ENCODE measurements at regions not wholly inside any gene's neighbourhood (a gene's known extent, or its start where the extent isn't known, plus 50 kb on each side); places are given as distances from the start of the nearest gene placed in this dataset.

- BruUV-seq (replicated peaks): no TSS peak
- POLR2A ChIA-PET: no interaction called here
- H3K4me3 ChIP-seq: no peak overlapping the region
- TF ChIP-seq ZNF316 (IDR thresholded peaks at IDR 0.05) (peak; percentile 56; the same call in 1 of the 2 replicates), ZKSCAN3 (CRISPR knock-in tag; IDR thresholded peaks at IDR 0.05) (no peak)
- no peak overlapping the region for H3K9ac ChIP-seq (ENCODE audit: insufficient read depth in 1 of 2, low read depth in 2 of 2, low read length in 2 of 2)
- no peak overlapping the region for H2AFZ ChIP-seq (ENCODE audit: low read depth, low read length)
- H3K27ac ChIP-seq (ENCODE audit: extremely low read depth, low read depth, low read length): no peak overlapping the region
- no peaks in the 10 kb centered on the region for H3K36me3 ChIP-seq (ENCODE audit: control insufficient read depth, insufficient read depth, low read length)
- DNase-seq (ENCODE audit: extremely low read depth in 1 of 4, low spot score in 3 of 4): no peak
- ATAC-seq: no peak
- H3K9me3 ChIP-seq (replicated peaks; ENCODE audit: control insufficient read depth, insufficient read depth, low read depth, low read length): no peaks in the 10 kb centered on the region
- H3K4me2 ChIP-seq (ENCODE audit: insufficient read depth, low read length): no peak overlapping the region
- in situ Hi-C loops (cut with MboI) (no loop called here), intact Hi-C loops (cut with micrococcal nuclease) (no loop called here)
- no peaks in the 10 kb centered on the region for H3K4me1 ChIP-seq (replicated peaks in 1 of 2; ENCODE audit: control insufficient read depth in 2 of 2, insufficient read depth in 2 of 2, low read length in 2 of 2)
- CTCF ChIA-PET (ENCODE audit: low intra/inter-chr PET ratio): no interaction called here
- no peaks in the 10 kb centered on the region for H4K20me1 ChIP-seq (replicated peaks; ENCODE audit: control insufficient read depth, insufficient read depth, low read length)
- WGBS (ENCODE audit: insufficient coverage, low coverage, missing lambda C conversion rate): 0% methylated on average over 2 of the region's 2 CpGs
- H3K27me3 ChIP-seq (ENCODE audit: control insufficient read depth in 2 of 2, insufficient read depth in 2 of 2, low read length in 2 of 2): no peaks in the 10 kb centered on the region
- no peaks in the 10 kb centered on the region for H3K9me1 ChIP-seq (ENCODE audit: control insufficient read depth, insufficient read depth, low read length)
- no peak for FAIRE-seq
- H3K79me2 ChIP-seq (ENCODE audit: control insufficient read depth, insufficient read depth, low read length): no peaks in the 10 kb centered on the region
Observed at GRCh38 chr3:117699058-117699457, 989.5 kb downstream of the TUSC7 start.

- BruUV-seq (replicated peaks): no TSS peak
- H3K27me3 ChIP-seq (ENCODE audit: control insufficient read depth in 2 of 2, insufficient read depth in 2 of 2, low read length in 2 of 2): no peaks in the 10 kb centered on the region
- TF ChIP-seq FOS (IDR thresholded peaks at IDR 0.05; ENCODE audit: extremely low read depth, insufficient read length) (no peak), POLR2A (conservative IDR thresholded peaks at IDR 0.05) (no peak), TAF15 (IDR thresholded peaks at IDR 0.05; ENCODE audit: low read depth, low read length) (no peak), FOXJ3 (CRISPR knock-in tag; IDR thresholded peaks at IDR 0.05) (no peak), ZNF133 (CRISPR knock-in tag; IDR thresholded peaks at IDR 0.05) (no peak), RBFOX2 (IDR thresholded peaks at IDR 0.05; ENCODE audit: low read depth, low read length) (no peak), CAMTA2 (CRISPR knock-in tag; conservative IDR thresholded peaks at IDR 0.05) (no peak), NCOA1 (IDR thresholded peaks at IDR 0.05; ENCODE audit: low read depth) (no peak), SMARCE1 (IDR thresholded peaks at IDR 0.05) (no peak), ZNF436 (CRISPR knock-in tag; IDR thresholded peaks at IDR 0.05) (no peak), ZNF280B (CRISPR knock-in tag; IDR thresholded peaks at IDR 0.05) (no peak), ZNF431 (CRISPR knock-in tag; IDR thresholded peaks at IDR 0.05) (no peak), ZSCAN32 (CRISPR knock-in tag; IDR thresholded peaks at IDR 0.05) (no peak), BRF1 (IDR thresholded peaks at IDR 0.05; ENCODE audit: borderline replicate concordance, extremely low read depth, insufficient read length) (no peak), STAG1 (CRISPR knock-in tag; IDR thresholded peaks at IDR 0.05; ENCODE audit: borderline replicate concordance) (no peak), ZNF124 (CRISPR knock-in tag; IDR thresholded peaks at IDR 0.05) (no peak)
- POLR2A ChIA-PET: interaction anchor here (1.0 kb wide), 1 partner anchor 26 kb away, joined by 3 read pairs; no protein-coding TSS in a partner anchor
- H3K9me3 ChIP-seq (replicated peaks; ENCODE audit: control insufficient read depth, insufficient read depth, low read depth, low read length): no peaks in the 10 kb centered on the region
- no peak overlapping the region for H3K27ac ChIP-seq (ENCODE audit: extremely low read depth, low read depth, low read length)
- WGBS (ENCODE audit: insufficient coverage, low coverage, missing lambda C conversion rate): 0% methylated on average over 6 of the region's 6 CpGs
- in situ Hi-C loops (cut with MboI): no loop called here
- ATAC-seq (no peak), FAIRE-seq (no peak), DNase-seq (ENCODE audit: extremely low read depth in 1 of 4, low spot score in 3 of 4) (no peak)
- no peak overlapping the region for H3K4me2 ChIP-seq (ENCODE audit: insufficient read depth, low read length)
- H3K79me2 ChIP-seq (ENCODE audit: control insufficient read depth, insufficient read depth, low read length): no peaks in the 10 kb centered on the region
- CTCF ChIA-PET (ENCODE audit: low intra/inter-chr PET ratio): no interaction called here
- H3K4me3 ChIP-seq: no peak overlapping the region
- H2AFZ ChIP-seq (ENCODE audit: low read depth, low read length): no peak overlapping the region
- H3K36me3 ChIP-seq (ENCODE audit: control insufficient read depth, insufficient read depth, low read length): no peaks in the 10 kb centered on the region
- no peaks in the 10 kb centered on the region for H3K4me1 ChIP-seq (replicated peaks in 1 of 2; ENCODE audit: control insufficient read depth in 2 of 2, insufficient read depth in 2 of 2, low read length in 2 of 2)
- no peak overlapping the region for H3K9ac ChIP-seq (ENCODE audit: insufficient read depth in 1 of 2, low read depth in 2 of 2, low read length in 2 of 2)
- no peaks in the 10 kb centered on the region for H4K20me1 ChIP-seq (replicated peaks; ENCODE audit: control insufficient read depth, insufficient read depth, low read length)
- intact Hi-C loops (cut with micrococcal nuclease): no loop called here
- H3K9me1 ChIP-seq (ENCODE audit: control insufficient read depth, insufficient read depth, low read length): no peaks in the 10 kb centered on the region
Observed at GRCh38 chr3:117700573-117701360, 991.2 kb downstream of the TUSC7 start.

Data from K562 (cell line).